ENCODE measurements at regions not wholly inside any gene's neighbourhood (a gene's known extent, or its start where the extent isn't known, plus 50 kb on each side); places are given as distances from the start of the nearest gene placed in this dataset.

DNA sequence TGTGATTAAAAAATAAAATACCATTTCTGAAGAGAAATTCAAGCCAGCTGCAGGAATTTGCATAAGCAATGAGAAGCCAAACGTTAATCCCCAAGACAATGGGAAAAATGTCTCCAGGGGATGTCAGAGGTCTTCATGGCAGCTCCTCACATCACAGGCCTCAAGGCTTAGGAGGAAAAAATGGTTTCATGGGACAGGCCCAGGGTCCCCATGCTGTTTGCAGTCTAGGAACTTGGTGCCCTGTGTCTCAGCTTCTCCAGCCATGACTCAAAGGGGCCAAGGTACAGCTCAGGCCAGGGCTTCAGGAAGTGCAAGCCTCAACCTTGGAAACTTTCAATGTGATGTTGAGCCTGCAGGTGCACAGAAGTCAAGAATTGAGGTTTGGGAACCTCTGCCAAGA is 1428.4 kb upstream of the CDH2 start:
- TF ChIP-seq, protein P1, sequence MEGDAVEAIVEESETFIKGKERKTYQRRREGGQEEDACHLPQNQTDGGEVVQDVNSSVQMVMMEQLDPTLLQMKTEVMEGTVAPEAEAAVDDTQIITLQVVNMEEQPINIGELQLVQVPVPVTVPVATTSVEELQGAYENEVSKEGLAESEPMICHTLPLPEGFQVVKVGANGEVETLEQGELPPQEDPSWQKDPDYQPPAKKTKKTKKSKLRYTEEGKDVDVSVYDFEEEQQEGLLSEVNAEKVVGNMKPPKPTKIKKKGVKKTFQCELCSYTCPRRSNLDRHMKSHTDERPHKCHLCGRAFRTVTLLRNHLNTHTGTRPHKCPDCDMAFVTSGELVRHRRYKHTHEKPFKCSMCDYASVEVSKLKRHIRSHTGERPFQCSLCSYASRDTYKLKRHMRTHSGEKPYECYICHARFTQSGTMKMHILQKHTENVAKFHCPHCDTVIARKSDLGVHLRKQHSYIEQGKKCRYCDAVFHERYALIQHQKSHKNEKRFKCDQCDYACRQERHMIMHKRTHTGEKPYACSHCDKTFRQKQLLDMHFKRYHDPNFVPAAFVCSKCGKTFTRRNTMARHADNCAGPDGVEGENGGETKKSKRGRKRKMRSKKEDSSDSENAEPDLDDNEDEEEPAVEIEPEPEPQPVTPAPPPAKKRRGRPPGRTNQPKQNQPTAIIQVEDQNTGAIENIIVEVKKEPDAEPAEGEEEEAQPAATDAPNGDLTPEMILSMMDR (conservative IDR thresholded peaks at IDR 0.05) = no peak
- no peak for TF ChIP-seq ZFX (IDR thresholded peaks at IDR 0.05)
